GM19023 (cell line): ENCODE measurements at regions not wholly inside any gene's neighbourhood (a gene's known extent, or its start where the extent isn't known, plus 50 kb on each side); places are given as distances from the start of the nearest gene placed in this dataset.
"Not testable (repeated sequence)": the region's sequence is repeated elsewhere in the genome, so short reads cannot be mapped to it uniquely, and the experiment has no call there.

Source experiments
- ATAC-seq: cut with Tn5 transposase; IDR thresholded peaks from one replicate; pipeline ENCODE4 v1.9.1; 2021; ENCODE audit warnings: mild to moderate bottlenecking, moderate library complexity; ENCODE audit not compliant: unreplicated experiment

GRCh38 chr10:60479305-60480020 lies 89.8 kb upstream of the ANK3 start:
- ATAC-seq: no peak

- ATAC-seq: no peak
These were observed 86.8 kb upstream of the ANK3 start for GRCh38 chr10:60476451-60476850.

- ATAC-seq: no peak
These were observed 83.9 kb upstream of the ANK3 start for GRCh38 chr10:60473557-60473956.

- no peak for ATAC-seq
These were observed 80.4 kb upstream of the ANK3 start for GRCh38 chr10:60470091-60470490.

GRCh38 chr10:60469147-60469546 lies 79.5 kb upstream of the ANK3 start:
- not testable (repeated sequence) for ATAC-seq

GRCh38 chr10:60467202-60467546 lies 77.5 kb upstream of the ANK3 start:
- no peak for ATAC-seq

GRCh38 chr10:60466267-60467201 lies 76.9 kb upstream of the ANK3 start:
- no peak for ATAC-seq

GRCh38 chr10:60465801-60466200 lies 76.1 kb upstream of the ANK3 start:
- no peak for ATAC-seq

GRCh38 chr10:60464659-60465058 lies 75.0 kb upstream of the ANK3 start:
- no peak for ATAC-seq

GRCh38 chr10:60463746-60464145 lies 74.1 kb upstream of the ANK3 start:
- no peak for ATAC-seq

- no peak for ATAC-seq
These were observed 72.0 kb upstream of the ANK3 start for GRCh38 chr10:60461688-60462087.

GRCh38 chr10:60459701-60460457 lies 70.2 kb upstream of the ANK3 start:
- no peak for ATAC-seq

GRCh38 chr10:60456053-60456452 lies 66.4 kb upstream of the ANK3 start:
- ATAC-seq: no peak

GRCh38 chr10:60454336-60454735 lies 64.7 kb upstream of the ANK3 start:
- no peak for ATAC-seq

GRCh38 chr10:60453036-60453435 lies 63.4 kb upstream of the ANK3 start:
- no peak for ATAC-seq

GRCh38 chr10:60450291-60450690 lies 60.6 kb upstream of the ANK3 start:
- no peak for ATAC-seq

GRCh38 chr10:60448246-60448645 lies 58.6 kb upstream of the ANK3 start:
- no peak for ATAC-seq

- ATAC-seq: no peak
These were observed 57.2 kb upstream of the ANK3 start for GRCh38 chr10:60446851-60447250.

GRCh38 chr10:60446070-60446833 lies 56.6 kb upstream of the ANK3 start:
- no peak for ATAC-seq

GRCh38 chr10:60444494-60445064 lies 54.9 kb upstream of the ANK3 start:
- ATAC-seq: no peak
